ENCODE measurements at regions not wholly inside any gene's neighbourhood (a gene's known extent, or its start where the extent isn't known, plus 50 kb on each side); places are given as distances from the start of the nearest gene placed in this dataset.

- DNase-seq = no peak
Observed at GRCh38 chr1:115412286-115412685, 74.2 kb upstream of the NGF start.

- DNase-seq = no peak
Observed at GRCh38 chr1:115411371-115412063, 73.5 kb upstream of the NGF start.

- DNase-seq = no peak
Observed at GRCh38 chr1:115409094-115410015, 71.3 kb upstream of the NGF start.

- no peak for DNase-seq
Observed at GRCh38 chr1:115408533-115408932, 70.5 kb upstream of the NGF start.

- DNase-seq = no peak
Observed at GRCh38 chr1:115404911-115405310, 66.9 kb upstream of the NGF start.

- no peak for DNase-seq
Observed at GRCh38 chr1:115402753-115403184, 64.7 kb upstream of the NGF start.

- no peak for DNase-seq
Observed at GRCh38 chr1:115401676-115402075, 63.6 kb upstream of the NGF start.

GRCh38 chr1:115400891-115401290, 62.8 kb upstream of the NGF start:
- DNase-seq = peak; percentile 3

GRCh38 chr1:115400426-115400825, 62.4 kb upstream of the NGF start:
- no peak for DNase-seq

- DNase-seq = no peak
Observed at GRCh38 chr1:115398745-115399144, 60.7 kb upstream of the NGF start.

All from NCI-H2171 (cell line).